Body of pancreas (tissue), 4 donors: ENCODE measurements at regions not wholly inside any gene's neighbourhood (a gene's known extent, or its start where the extent isn't known, plus 50 kb on each side); places are given as distances from the start of the nearest gene placed in this dataset.

Experiments
- POLR2A ChIP-seq, 3 donors: fragments of 450-650 bp; IDR thresholded peaks; one replicate each; pipeline ENCODE4 v1.6.1; 2016; ENCODE audit warnings: antibody characterized with exemption in 3 of 3, mild to moderate bottlenecking in 2 of 3
- TF ChIP-seq, protein P1 (sequence below), 7 experiments: fragments of 450-650 bp in 4 of 7; fragments of 200-600 bp in 3 of 7; sonication (generic) in 3 of 7; IDR thresholded peaks; one replicate each; pipeline ENCODE4 v1.5.1; 2016 to 2019; ENCODE audit warnings: antibody characterized with exemption in 7 of 7

DNA sequence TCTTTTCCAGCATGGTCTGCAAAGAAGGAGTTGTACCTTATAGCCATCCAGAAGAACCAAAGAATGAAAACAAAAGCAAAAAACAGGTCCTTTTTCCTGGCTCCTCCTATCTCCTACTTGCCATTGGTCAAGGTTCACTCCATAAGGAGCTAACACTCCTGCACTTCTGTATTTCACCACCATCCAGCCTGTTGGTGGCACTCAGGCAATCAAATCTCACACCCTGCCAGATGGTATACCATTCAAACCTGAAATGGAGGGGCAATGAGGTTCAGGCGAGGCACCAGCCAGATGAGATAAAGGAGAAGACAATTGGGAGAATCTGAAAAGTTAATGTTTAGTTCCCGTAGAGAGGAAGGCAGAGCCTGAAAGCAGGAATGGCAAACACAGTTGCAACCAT lies 203.8 kb downstream of the ALDH8A1 start:
- TF ChIP-seq POLR2A (IDR thresholded peaks at IDR 0.05) = no peak
- TF ChIP-seq, protein P1, sequence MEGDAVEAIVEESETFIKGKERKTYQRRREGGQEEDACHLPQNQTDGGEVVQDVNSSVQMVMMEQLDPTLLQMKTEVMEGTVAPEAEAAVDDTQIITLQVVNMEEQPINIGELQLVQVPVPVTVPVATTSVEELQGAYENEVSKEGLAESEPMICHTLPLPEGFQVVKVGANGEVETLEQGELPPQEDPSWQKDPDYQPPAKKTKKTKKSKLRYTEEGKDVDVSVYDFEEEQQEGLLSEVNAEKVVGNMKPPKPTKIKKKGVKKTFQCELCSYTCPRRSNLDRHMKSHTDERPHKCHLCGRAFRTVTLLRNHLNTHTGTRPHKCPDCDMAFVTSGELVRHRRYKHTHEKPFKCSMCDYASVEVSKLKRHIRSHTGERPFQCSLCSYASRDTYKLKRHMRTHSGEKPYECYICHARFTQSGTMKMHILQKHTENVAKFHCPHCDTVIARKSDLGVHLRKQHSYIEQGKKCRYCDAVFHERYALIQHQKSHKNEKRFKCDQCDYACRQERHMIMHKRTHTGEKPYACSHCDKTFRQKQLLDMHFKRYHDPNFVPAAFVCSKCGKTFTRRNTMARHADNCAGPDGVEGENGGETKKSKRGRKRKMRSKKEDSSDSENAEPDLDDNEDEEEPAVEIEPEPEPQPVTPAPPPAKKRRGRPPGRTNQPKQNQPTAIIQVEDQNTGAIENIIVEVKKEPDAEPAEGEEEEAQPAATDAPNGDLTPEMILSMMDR (IDR thresholded peaks at IDR 0.05) = no peak
